ENCODE measurements at regions not wholly inside any gene's neighbourhood (a gene's known extent, or its start where the extent isn't known, plus 50 kb on each side); places are given as distances from the start of the nearest gene placed in this dataset.

DNA sequence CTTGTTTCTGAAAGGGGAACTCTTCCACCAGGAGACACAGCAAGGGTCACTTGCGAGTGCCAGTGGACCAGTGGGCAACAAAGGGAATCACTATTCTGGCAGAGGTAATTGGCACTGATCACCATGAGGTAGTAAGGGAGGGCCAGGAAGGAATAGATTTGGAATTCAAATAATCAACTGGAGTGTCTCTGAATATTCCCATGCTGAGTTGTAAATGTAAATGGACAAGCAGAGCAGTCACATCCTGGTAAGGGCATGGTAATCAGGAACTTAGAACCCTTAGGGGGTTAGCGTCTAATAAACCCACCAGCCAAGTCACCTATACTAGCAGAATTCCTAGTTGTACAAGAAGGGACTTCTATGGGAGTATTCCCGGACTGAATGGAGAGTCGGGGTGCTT lies 178.5 kb upstream of the UGT8 start:
- Mint-ChIP-seq H3K27ac (no peak overlapping the region), H3K9me3 (no peaks in the 10 kb centered on the region), H3K36me3 (ENCODE audit: low read depth) (no peaks in the 10 kb centered on the region), H3K4me3 (no peak overlapping the region), H3K27me3 (peaks cover 4% of the 10 kb centered on the region), H3K4me1 (ENCODE audit: low read depth) (no peaks in the 10 kb centered on the region)
- ChIA-PET CTCF (no interaction called here), POLR2A (no interaction called here)
- Histone ChIP-seq H3K27me3 (ENCODE audit: control insufficient read depth in 1 of 2, insufficient read depth in 2 of 2, low read length in 2 of 2) (peaks cover 0 to 9% of the 10 kb centered on the region in 2 experiments), H3K9me3 (ENCODE audit: control insufficient read depth in 1 of 2, insufficient read depth in 1 of 2, low read length in 2 of 2) (no peaks in the 10 kb centered on the region), H3K36me3 (ENCODE audit: insufficient read depth, low read length) (no peaks in the 10 kb centered on the region), H3K4me1 (ENCODE audit: insufficient read depth, low read length) (no peaks in the 10 kb centered on the region), H3K4me3 (ENCODE audit: low read length) (no peak overlapping the region), H3K27ac (ENCODE audit: low read depth in 1 of 2, low read length in 2 of 2) (no peak overlapping the region)
- ATAC-seq (ENCODE audit: poor library complexity): no peak
- no peak for DNase-seq
- TF ChIP-seq CTCF (IDR thresholded peaks at IDR 0.05): no peak
- intact Hi-C loops (cut with DNase I, micrococcal nuclease): no loop called here

DNA sequence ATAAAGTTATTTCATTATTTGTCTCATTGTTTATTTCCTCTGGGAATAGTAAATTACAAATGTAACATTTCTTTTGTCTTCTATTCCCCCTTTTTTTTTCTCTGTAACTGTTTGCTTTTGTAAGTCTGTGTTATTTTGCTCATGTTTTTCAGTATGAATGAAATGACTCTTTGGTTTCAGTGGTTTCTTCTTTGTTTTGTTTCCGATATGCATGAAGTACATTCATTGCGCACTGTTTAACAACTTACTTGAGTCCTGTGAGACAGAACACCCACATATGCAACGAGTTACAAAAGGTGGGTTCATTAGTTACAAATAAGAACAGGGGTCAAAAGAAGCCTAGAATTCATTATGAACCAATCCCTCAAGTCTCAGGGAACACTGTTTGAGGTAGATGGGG lies 175.0 kb upstream of the UGT8 start:
- Histone ChIP-seq H3K4me3 (ENCODE audit: low read length) (no peak overlapping the region), H3K36me3 (ENCODE audit: insufficient read depth, low read length) (no peaks in the 10 kb centered on the region), H3K9me3 (ENCODE audit: control insufficient read depth in 1 of 2, insufficient read depth in 1 of 2, low read length in 2 of 2) (no peaks in the 10 kb centered on the region), H3K27me3 (ENCODE audit: control insufficient read depth in 1 of 2, insufficient read depth in 2 of 2, low read length in 2 of 2) (no peaks in the 10 kb centered on the region), H3K4me1 (ENCODE audit: insufficient read depth, low read length) (no peaks in the 10 kb centered on the region), H3K27ac (ENCODE audit: low read depth in 1 of 2, low read length in 2 of 2) (no peak overlapping the region)
- ATAC-seq (ENCODE audit: poor library complexity): no peak
- intact Hi-C loops (cut with DNase I, micrococcal nuclease): no loop called here
- H3K27me3 Mint-ChIP-seq: no peaks in the 10 kb centered on the region
- no peak for TF ChIP-seq CTCF (IDR thresholded peaks at IDR 0.05)
- H3K9me3 Mint-ChIP-seq: peaks cover 2% of the 10 kb centered on the region
- H3K27ac Mint-ChIP-seq: no peak overlapping the region
- H3K4me1 Mint-ChIP-seq (ENCODE audit: low read depth): no peaks in the 10 kb centered on the region
- no peak for DNase-seq
- POLR2A ChIA-PET: no interaction called here
- H3K4me3 Mint-ChIP-seq: no peak overlapping the region
- CTCF ChIA-PET: interaction anchor here (1.2 kb wide), 1 partner anchor 15 kb away, joined by 3 read pairs; no protein-coding TSS in a partner anchor
- no peaks in the 10 kb centered on the region for H3K36me3 Mint-ChIP-seq (ENCODE audit: low read depth)

DNA sequence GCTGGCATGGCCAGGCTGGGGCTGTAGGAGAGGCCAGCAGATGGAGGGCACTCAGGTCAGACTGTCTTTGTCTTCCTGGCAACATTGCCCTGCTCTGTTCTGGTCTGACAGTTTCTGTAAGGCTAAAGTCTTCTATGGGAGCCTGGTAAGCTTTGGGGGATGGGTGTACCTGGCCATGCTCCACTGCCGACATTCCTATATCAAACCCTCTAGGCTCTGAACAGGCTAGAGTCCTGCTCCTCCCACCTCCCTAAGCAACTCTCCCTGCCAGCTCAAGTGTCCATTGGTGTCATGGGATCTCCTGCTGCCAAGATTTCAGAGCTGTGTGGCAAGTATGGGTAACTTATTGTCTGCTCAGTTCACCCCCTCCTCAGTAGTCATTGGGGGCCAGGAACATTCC lies 163.5 kb upstream of the UGT8 start:
- CTCF ChIA-PET: no interaction called here
- H3K4me3 Mint-ChIP-seq: no peak overlapping the region
- no peak for TF ChIP-seq CTCF (IDR thresholded peaks at IDR 0.05)

More for the DNA sequence above, 163.5 kb upstream of the UGT8 start:
- Histone ChIP-seq H3K27ac (ENCODE audit: low read depth in 1 of 2, low read length in 2 of 2) (no peak overlapping the region), H3K36me3 (ENCODE audit: insufficient read depth, low read length) (no peaks in the 10 kb centered on the region), H3K9me3 (ENCODE audit: control insufficient read depth in 1 of 2, insufficient read depth in 1 of 2, low read length in 2 of 2) (peaks cover 0 to 4% of the 10 kb centered on the region in 2 experiments), H3K4me1 (ENCODE audit: insufficient read depth, low read length) (no peaks in the 10 kb centered on the region), H3K27me3 (ENCODE audit: control insufficient read depth in 1 of 2, insufficient read depth in 2 of 2, low read length in 2 of 2) (no peaks in the 10 kb centered on the region), H3K4me3 (ENCODE audit: low read length) (no peak overlapping the region)
- Mint-ChIP-seq H3K36me3 (ENCODE audit: low read depth) (no peaks in the 10 kb centered on the region), H3K4me1 (ENCODE audit: low read depth) (no peaks in the 10 kb centered on the region), H3K27ac (no peak overlapping the region), H3K9me3 (peaks cover 2% of the 10 kb centered on the region), H3K27me3 (peaks cover 14% of the 10 kb centered on the region)
- DNase-seq (no peak), ATAC-seq (ENCODE audit: poor library complexity) (no peak)
- intact Hi-C loops (cut with DNase I, micrococcal nuclease): no loop called here
- POLR2A ChIA-PET: no interaction called here
